AG20443 (cell line): ENCODE measurements at regions not wholly inside any gene's neighbourhood (a gene's known extent, or its start where the extent isn't known, plus 50 kb on each side); places are given as distances from the start of the nearest gene placed in this dataset.

Experiments
- DNase-seq: peaks from one replicate; pipeline ENCODE4 v3.0.0; 2012; ENCODE audit warnings: low spot score, mixed read lengths

- no peak for DNase-seq
Measured at GRCh38 chr21:33155422-33155821, 74.3 kb upstream of the IFNAR2 start.

- no peak for DNase-seq
Measured at GRCh38 chr21:33157303-33157702, 72.4 kb upstream of the IFNAR2 start.

DNA sequence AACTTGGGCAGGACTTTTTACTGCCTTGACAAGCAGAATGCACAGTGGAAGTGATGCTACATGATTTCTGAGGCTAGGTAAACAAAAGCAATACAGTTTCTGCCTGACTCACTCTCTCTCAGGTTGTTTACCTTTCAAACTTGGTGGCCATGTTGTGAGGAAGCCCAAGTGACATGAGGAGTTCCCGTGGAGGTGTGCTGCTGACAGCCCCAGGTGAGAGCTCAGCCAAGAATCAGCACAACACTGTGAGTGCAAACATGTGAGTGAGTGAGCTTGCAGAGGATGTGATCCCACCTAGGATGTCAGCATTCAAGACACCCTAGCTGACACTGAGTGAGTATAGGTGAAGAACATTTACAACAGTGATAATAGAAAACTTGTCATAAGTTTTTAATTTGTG is 71.1 kb upstream of the IFNAR2 start:
- no peak for DNase-seq

DNA sequence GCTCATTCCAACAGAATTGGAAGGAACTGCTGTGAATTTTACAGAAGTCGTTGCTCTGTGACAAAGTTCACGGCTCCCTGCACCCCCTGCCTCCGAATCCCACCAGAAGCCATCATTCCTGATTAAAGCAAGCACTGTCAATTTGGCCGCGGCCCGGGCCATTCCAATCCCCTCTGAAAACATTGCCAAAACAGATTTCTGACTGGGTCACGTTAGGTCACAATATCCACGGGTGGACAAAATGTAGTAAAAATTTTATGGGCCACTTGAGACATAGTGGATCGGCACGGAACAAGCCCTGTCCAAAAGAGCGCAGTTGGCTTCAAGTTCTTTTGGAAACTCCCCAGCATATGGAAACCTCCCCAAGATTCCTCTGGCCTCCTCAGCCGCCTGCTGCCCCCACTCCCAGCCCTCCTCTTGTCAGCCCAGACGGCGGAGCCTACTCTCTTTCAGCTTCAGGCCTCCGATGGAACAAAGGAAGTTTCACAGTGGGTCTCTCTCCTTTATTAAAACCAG is 67.2 kb upstream of the IFNAR2 start:
- no peak for DNase-seq

- no peak for DNase-seq
Measured at GRCh38 chr21:33168886-33169285, 60.9 kb upstream of the IFNAR2 start.

DNA sequence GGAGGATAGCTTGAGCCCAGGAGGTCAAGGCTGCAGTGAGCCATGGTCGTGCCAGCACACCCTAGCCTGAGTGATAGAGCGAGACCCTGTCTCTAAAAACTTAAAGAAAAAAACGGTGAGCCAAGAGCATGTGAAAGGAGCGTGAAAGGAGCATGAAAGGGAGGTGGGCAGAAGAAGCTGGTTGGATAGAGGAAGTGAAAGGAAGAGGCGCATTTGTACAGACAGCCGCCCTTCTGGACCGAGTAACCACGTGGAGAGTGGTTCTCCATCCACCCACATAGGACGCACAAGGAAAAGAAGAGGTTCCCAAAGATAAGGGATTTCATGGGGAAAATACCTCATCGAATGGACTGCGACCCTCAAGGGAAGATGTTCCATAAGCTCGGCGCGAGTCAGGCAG is 60.4 kb upstream of the IFNAR2 start:
- DNase-seq, result no peak

DNA sequence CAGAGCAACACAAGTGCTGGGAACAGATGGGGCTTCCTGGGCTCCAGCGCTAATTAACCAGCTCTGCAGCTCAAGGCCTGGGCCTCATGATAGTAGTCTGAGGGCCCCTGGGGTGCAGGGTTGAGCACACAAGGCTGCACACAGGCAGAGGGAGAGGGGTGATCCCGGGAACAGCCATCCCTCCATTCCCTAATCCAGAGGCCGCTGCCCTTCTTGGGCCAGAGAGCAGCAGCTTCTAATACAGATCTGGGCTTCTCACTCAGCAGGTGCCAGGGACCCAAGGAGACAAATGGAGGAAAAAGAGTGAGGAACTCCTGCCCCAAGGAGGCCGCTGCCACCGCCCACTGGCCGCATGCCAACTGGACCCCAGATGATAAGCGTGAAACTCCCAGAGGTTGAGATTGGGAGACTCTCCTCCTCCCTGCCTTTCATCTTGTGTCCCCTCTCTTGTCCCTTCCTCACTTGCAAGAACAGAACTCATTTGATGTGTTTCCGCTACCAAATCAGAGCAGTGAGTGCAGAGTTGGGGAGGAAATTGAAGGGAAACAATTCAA is 58.0 kb upstream of the IFNAR2 start:
- no peak for DNase-seq

DNA sequence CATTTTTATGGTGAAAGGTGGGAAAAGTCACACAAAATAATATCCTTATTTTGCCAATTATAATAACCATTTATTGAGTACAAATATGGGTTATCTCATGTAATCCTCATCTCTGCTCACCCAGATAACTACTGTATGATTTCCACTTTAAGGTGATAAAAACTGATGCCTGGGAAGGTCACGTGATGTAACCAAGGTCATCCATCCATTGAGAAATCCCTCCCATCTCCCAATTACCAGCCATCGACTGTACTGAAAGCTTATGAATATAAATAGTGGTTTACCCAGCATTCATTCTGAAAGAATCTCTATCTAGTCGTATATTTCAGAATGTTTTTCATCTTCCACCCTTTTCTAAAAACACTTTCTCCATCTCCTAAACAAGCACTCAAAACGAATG is 55.0 kb upstream of the IFNAR2 start:
- no peak for DNase-seq
